ACC112 (cell line): ENCODE measurements at regions not wholly inside any gene's neighbourhood (a gene's known extent, or its start where the extent isn't known, plus 50 kb on each side); places are given as distances from the start of the nearest gene placed in this dataset.

ENCODE experiments used
- H2AFZ ChIP-seq: fragments of 200-600 bp; sonication (generic); one replicate; pipeline ENCODE4 v1.6.0; 2017; ENCODE audit warnings: antibody characterized with exemption, low read length; ENCODE audit not compliant: unreplicated experiment
- H3K27ac ChIP-seq: fragments of 200-600 bp; sonication (generic); 2 replicates; pipeline ENCODE4 v1.5.1; 2014; ENCODE audit warnings: low read depth, mild to moderate bottlenecking, antibody characterized with exemption, low read length, moderate library complexity
- H3K27me3 ChIP-seq: fragments of 200-600 bp; sonication (generic); 2 replicates; pipeline ENCODE4 v1.6.1; 2014; ENCODE audit warnings: mild to moderate bottlenecking, antibody characterized with exemption, low read length, moderate library complexity, mixed read lengths; ENCODE audit not compliant: insufficient read depth
- H3K36me3 ChIP-seq: fragments of 200-600 bp; sonication (generic); 2 replicates; pipeline ENCODE4 v1.6.1; 2016; ENCODE audit warnings: mild to moderate bottlenecking, antibody characterized with exemption, low read length, moderate library complexity, mixed read lengths; ENCODE audit not compliant: insufficient read depth
- H3K4me1 ChIP-seq: fragments of 200-600 bp; sonication (generic); one replicate; pipeline ENCODE4 v1.6.1; 2016; ENCODE audit warnings: low read length, mixed read lengths; ENCODE audit not compliant: insufficient read depth, unreplicated experiment, control insufficient read depth
- H3K4me3 ChIP-seq: fragments of 200-600 bp; sonication (generic); 2 replicates; pipeline ENCODE4 v1.5.1; 2014; ENCODE audit warnings: mild to moderate bottlenecking, low read depth, low read length
- H3K79me2 ChIP-seq: fragments of 200-600 bp; sonication (generic); one replicate; pipeline ENCODE4 v1.6.0; 2016; ENCODE audit warnings: low read length; ENCODE audit not compliant: control insufficient read depth, unreplicated experiment, insufficient read depth

GRCh38 chr16:80147026-80147655 is 393.7 kb upstream of the DYNLRB2 start:
- no peak overlapping the region for H2AFZ ChIP-seq
- H3K27me3 ChIP-seq, result peaks cover 7% of the 10 kb centered on the region
- peaks cover 12% of the 10 kb centered on the region for H3K4me1 ChIP-seq
- no peaks in the 10 kb centered on the region for H3K79me2 ChIP-seq
- no peak overlapping the region for H3K27ac ChIP-seq
- no peaks in the 10 kb centered on the region for H3K36me3 ChIP-seq
- H3K4me3 ChIP-seq, result no peak overlapping the region

- Histone ChIP-seq H3K27ac (no peak overlapping the region), H3K4me1 (no peaks in the 10 kb centered on the region), H2AFZ (no peak overlapping the region), H3K27me3 (peaks cover 7% of the 10 kb centered on the region), H3K79me2 (no peaks in the 10 kb centered on the region), H3K36me3 (no peaks in the 10 kb centered on the region), H3K4me3 (no peak overlapping the region)
Measured at GRCh38 chr16:80144191-80144590, 396.6 kb upstream of the DYNLRB2 start.

- H3K27ac ChIP-seq, result no peak overlapping the region
- H3K79me2 ChIP-seq, result no peaks in the 10 kb centered on the region
- no peaks in the 10 kb centered on the region for H3K36me3 ChIP-seq
- peaks cover 7% of the 10 kb centered on the region; the same call in 1 of the 2 replicates for H3K27me3 ChIP-seq
- no peak overlapping the region for H3K4me3 ChIP-seq
- no peaks in the 10 kb centered on the region for H3K4me1 ChIP-seq
- no peak overlapping the region for H2AFZ ChIP-seq
Measured at GRCh38 chr16:80142940-80143339, 397.9 kb upstream of the DYNLRB2 start.

- Histone ChIP-seq H3K79me2 (no peaks in the 10 kb centered on the region), H3K4me1 (no peaks in the 10 kb centered on the region), H2AFZ (no peak overlapping the region), H3K27me3 (peaks cover 5% of the 10 kb centered on the region; the same call in 1 of the 2 replicates), H3K27ac (no peak overlapping the region), H3K4me3 (no peak overlapping the region), H3K36me3 (no peaks in the 10 kb centered on the region)
Measured at GRCh38 chr16:80142281-80142680, 398.5 kb upstream of the DYNLRB2 start.

GRCh38 chr16:80129791-80130190 is 411.0 kb upstream of the DYNLRB2 start:
- Histone ChIP-seq H3K27ac (no peak overlapping the region), H3K79me2 (no peaks in the 10 kb centered on the region), H3K36me3 (no peaks in the 10 kb centered on the region), H2AFZ (no peak overlapping the region), H3K27me3 (peaks cover 4% of the 10 kb centered on the region; the same call in 1 of the 2 replicates), H3K4me3 (no peak overlapping the region), H3K4me1 (no peaks in the 10 kb centered on the region)

- Histone ChIP-seq H3K4me3 (no peak overlapping the region), H3K4me1 (peaks cover 4% of the 10 kb centered on the region), H3K27ac (no peak overlapping the region), H3K79me2 (no peaks in the 10 kb centered on the region), H2AFZ (no peak overlapping the region), H3K36me3 (no peaks in the 10 kb centered on the region), H3K27me3 (0 out of 2 replicates have a peak, but pooled peaks cover 4% of the 10 kb centered on the region)
Measured at GRCh38 chr16:80125677-80126076, 415.1 kb upstream of the DYNLRB2 start.

GRCh38 chr16:80123189-80123588 is 417.6 kb upstream of the DYNLRB2 start:
- Histone ChIP-seq H3K36me3 (no peaks in the 10 kb centered on the region), H3K79me2 (no peaks in the 10 kb centered on the region), H3K27ac (no peak overlapping the region), H2AFZ (no peak overlapping the region), H3K4me3 (no peak overlapping the region), H3K4me1 (peaks cover 4% of the 10 kb centered on the region), H3K27me3 (peaks cover 2% of the 10 kb centered on the region; the same call in 1 of the 2 replicates)

GRCh38 chr16:80122115-80122514 is 418.7 kb upstream of the DYNLRB2 start:
- no peaks in the 10 kb centered on the region for H3K79me2 ChIP-seq
- no peaks in the 10 kb centered on the region; the same call in 1 of the 2 replicates for H3K27me3 ChIP-seq
- no peak overlapping the region for H2AFZ ChIP-seq
- H3K4me1 ChIP-seq, result peaks cover 4% of the 10 kb centered on the region
- no peak overlapping the region for H3K27ac ChIP-seq
- H3K36me3 ChIP-seq, result no peaks in the 10 kb centered on the region
- no peak overlapping the region for H3K4me3 ChIP-seq

- Histone ChIP-seq H3K27me3 (no peaks in the 10 kb centered on the region; the same call in 1 of the 2 replicates), H3K27ac (no peak overlapping the region), H3K4me1 (peaks cover 4% of the 10 kb centered on the region), H3K36me3 (no peaks in the 10 kb centered on the region), H2AFZ (no peak overlapping the region), H3K79me2 (no peaks in the 10 kb centered on the region), H3K4me3 (no peak overlapping the region)
Measured at GRCh38 chr16:80121522-80121909, 419.3 kb upstream of the DYNLRB2 start.

- Histone ChIP-seq H3K4me3 (no peak overlapping the region), H3K27ac (no peak overlapping the region), H3K4me1 (peaks cover 4% of the 10 kb centered on the region), H2AFZ (no peak overlapping the region), H3K79me2 (no peaks in the 10 kb centered on the region), H3K27me3 (no peaks in the 10 kb centered on the region; the same call in 1 of the 2 replicates), H3K36me3 (no peaks in the 10 kb centered on the region)
Measured at GRCh38 chr16:80120899-80121521, 419.8 kb upstream of the DYNLRB2 start.

GRCh38 chr16:80117556-80118130 is 423.1 kb upstream of the DYNLRB2 start:
- Histone ChIP-seq H3K36me3 (no peaks in the 10 kb centered on the region), H3K27ac (no peak overlapping the region), H2AFZ (no peak overlapping the region), H3K4me3 (no peak overlapping the region), H3K79me2 (no peaks in the 10 kb centered on the region), H3K27me3 (no peaks in the 10 kb centered on the region; the same call in 1 of the 2 replicates), H3K4me1 (no peaks in the 10 kb centered on the region)
